GM18861 (cell line): ENCODE measurements at regions not wholly inside any gene's neighbourhood (a gene's known extent, or its start where the extent isn't known, plus 50 kb on each side); places are given as distances from the start of the nearest gene placed in this dataset.
"Not testable (repeated sequence)": the region's sequence is repeated elsewhere in the genome, so short reads cannot be mapped to it uniquely, and the experiment has no call there.

Experiments used
- ATAC-seq: cut with Tn5 transposase; IDR thresholded peaks from one replicate; pipeline ENCODE4 v1.9.1; 2021; ENCODE audit not compliant: unreplicated experiment

DNA sequence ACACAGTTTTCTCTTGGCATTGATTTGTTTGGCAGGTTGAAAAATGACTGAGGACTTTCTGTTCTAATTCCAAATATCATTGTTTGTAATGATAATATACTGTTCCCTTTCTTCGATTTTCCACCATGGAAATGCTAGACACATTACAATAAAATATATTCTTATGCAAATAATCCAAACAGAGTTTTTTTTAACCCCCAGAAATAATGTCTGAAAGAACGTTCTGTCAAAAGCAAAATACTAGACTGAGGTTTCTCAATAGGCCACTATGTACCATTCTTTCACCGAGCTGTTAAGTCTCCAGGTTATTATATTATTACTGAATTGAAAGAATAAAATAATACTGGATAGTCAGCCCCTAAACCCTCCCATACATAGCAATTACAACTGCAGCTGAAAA lies 312.5 kb downstream of the ZIC3 start:
- no peak for ATAC-seq

DNA sequence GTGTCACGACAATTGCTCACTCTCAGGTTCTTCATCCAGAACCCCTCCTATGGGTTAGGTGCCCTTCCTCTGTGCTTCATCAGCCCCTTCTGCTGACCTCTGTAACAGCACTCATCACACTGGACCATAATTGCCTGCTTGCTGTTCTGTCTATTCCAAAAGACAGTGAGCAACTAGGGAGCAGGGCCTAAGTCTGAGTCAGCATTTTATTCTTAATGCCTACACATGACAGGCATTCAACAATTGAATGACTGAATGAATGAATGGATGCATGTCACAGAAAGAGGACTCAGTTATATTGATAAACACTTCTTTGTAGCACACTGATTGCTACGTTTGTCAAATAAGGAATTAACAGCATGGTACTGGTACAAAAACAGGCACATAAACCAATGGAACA lies 317.0 kb downstream of the ZIC3 start:
- no peak for ATAC-seq

DNA sequence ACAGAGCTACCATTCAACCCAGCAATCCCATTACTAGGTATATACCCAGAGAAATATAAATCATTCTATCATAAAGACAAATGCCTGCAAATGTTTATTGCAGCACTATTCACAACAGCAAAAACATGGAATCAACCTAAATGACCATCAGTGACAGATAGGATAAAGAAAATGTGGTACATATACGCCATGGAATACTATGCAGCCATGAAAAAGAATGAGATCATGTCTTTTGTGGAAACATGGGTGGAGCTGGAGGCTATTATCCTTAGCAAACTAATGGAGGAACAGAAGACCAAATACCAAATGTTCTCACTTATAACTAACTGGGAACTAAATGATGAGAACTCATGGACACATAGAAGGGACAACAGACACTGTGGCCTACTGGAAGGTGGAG lies 318.9 kb downstream of the ZIC3 start:
- ATAC-seq: not testable (repeated sequence)

DNA sequence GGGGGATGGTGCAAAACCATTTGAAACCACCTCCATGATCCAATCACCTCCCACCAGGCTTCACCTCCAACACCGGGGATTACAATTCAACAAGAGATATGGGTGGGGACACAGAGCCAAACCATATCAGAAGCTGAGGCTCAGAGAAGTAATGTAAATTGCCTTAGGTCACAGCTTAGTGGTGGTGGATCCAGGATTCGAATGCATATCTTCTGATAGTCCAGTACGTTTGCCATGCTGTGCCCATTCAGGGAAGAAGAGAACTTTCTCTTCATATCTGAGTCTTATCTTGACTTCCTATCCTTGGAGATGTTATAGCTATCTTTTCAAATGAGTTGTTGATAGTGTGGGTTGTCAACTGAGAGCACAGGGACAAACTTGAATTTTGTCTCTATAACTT lies 325.5 kb downstream of the ZIC3 start:
- ATAC-seq: no peak

DNA sequence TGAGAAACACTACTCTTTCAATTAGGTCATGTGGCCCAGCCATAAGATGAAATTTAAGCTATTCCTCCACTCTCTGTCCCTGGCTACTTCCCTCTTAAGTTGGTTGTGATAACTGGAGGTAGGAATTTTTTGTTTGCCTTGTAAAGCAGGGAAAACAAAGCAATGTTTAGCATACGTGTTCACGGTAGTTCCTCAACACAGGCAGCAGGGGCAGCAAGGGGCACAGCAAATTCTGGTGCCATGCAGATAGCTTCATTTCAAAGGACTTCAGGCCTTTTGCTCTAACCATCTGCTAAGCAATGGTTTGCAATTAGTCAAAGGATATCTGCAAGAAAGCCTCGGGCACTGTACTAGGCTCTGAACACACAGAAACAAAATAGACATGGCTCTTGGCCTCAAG lies 330.2 kb downstream of the ZIC3 start:
- ATAC-seq: no peak

DNA sequence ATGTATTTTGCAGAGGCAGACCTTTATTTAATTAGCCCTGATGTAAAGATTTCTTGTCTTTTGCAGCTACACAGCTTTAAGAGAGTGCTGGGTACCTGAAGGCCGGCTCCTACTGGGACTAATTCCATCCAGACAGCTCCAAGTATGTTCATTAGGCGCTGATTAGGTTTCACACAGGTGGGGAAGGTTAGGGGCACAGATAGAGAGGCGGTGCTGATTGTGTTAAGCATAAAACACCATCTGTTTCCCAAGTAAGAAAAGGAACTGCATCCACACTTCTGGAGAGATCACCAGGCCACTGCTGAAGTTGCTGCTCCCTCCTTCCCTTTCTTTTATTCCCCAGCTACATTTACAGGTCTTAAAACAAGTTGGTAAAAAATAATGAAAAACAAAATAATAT lies 349.5 kb downstream of the ZIC3 start:
- ATAC-seq: no peak

DNA sequence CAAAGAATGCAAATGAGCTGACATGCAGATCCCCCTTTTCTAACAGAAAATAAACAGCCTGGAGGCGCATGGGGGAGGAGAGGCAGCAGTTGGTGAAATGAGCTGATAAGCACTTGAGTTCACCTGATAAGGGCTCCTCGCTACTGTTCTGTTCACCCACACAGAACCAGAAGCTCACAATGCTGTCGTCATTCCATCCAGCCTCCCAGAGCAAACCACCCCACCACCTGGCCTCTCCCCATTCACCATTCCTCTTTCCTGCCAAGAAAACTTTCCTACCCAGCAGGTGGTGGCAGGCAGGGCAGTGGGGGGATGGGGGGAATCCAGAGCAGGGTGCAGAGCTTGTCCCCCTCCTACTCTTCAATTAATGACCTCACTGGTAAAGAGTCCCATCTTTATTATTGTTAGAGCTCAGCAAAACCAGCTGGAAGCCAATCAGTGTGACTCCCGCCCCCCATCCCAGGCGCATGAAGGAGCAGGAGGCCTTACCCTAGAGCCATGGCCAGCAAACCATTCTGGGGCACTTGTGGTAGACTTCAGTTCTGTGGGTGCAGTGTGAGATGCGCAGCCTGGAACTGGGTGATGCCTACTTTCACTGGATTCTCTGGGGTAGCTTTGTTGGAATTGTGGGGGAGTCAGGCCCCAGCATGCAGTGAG lies 350.3 kb downstream of the ZIC3 start:
- no peak for ATAC-seq

DNA sequence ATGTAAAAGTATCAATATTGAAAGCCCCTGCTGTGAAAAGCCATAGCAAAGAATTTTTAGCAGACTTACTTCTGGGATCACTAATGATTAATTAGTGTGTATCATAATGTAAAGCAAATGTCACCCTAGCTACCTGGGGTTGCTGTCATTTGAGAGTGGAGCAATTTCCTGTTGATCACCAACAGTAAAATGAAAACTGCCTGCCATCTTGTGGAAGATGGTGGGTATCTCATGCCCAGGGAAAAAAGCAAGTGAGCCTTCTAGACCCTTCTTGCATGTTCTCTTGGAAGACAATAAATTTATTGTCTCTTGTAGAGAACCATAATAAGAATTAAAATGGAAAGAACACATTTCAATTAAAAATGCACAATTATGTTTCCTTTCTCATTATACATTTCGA lies 360.2 kb downstream of the ZIC3 start:
- no peak for ATAC-seq

DNA sequence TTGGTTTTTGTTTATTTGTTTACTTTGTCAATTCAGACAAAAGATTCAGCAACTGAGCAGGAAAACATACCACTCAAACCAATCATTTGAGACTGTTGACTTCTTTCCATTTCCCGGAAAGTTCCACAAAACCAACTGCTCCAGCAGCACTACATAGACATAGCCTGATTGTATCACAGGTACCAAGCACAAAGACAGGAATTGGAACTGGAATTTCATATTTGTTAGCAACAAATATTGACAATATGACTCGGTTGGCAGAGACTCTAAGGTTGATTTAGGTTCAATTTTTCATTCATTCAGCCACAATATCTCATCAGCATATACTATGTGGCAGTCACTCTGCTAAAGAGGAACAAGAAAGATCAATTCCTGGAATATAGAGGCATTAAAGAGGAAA lies 364.0 kb downstream of the ZIC3 start:
- no peak for ATAC-seq

DNA sequence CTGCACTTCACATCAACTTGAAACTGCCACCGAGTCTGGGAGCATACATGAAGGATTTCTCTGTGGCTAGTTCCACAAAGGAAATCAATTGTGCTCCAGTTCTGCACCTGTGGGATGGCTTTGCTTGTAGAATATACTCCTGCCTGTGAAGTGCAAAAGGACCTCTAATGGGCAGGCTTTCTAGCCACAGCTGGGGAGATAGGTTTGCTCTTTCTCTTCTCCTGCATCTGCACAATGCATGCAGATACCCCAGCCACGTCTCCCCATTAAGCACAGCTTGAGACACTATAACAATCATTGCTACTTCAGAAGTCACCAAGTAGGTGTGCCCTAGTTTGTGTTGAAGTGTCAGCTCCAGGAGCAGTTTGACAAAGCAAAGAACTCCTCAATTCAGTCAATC lies 364.6 kb downstream of the ZIC3 start:
- ATAC-seq: no peak

DNA sequence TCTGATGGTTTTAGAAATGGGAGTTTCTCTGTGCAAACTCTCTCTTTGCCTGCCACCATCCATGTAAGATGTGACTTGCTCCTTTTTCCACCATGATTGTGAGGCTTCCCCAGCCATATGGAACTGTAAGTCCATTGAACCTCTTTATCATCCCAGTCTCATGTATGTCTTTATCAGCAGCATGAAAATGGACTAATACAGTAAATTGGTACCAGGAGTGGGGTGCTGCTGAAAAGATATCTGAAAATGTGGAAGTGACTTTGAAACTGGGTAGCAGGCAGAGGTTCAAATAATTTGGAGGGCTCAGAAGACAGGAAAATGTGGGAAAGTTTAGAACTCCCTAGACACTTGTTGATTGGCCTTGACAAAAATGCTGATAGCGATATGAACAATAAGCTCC lies 368.3 kb downstream of the ZIC3 start:
- ATAC-seq: not testable (repeated sequence)

DNA sequence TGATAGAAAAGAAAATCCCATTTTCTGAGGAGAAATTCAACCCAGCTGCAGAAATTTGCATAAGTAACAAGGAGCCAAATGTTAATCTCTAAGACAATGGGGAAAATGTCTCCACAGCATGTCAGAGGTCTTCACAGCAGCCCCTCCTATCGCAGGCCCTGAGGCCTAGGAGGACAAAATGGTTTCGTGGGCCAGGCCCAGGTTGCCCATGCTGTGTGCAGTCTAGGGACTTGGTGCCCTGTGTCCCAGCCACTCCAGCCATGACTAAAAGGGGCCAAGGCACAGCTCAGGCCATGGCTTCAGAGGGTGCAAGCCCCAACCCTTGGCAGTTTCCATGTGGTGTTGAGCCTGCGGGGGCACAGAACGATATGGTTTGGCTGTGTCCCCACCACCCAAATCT lies 369.0 kb downstream of the ZIC3 start:
- not testable (repeated sequence) for ATAC-seq

DNA sequence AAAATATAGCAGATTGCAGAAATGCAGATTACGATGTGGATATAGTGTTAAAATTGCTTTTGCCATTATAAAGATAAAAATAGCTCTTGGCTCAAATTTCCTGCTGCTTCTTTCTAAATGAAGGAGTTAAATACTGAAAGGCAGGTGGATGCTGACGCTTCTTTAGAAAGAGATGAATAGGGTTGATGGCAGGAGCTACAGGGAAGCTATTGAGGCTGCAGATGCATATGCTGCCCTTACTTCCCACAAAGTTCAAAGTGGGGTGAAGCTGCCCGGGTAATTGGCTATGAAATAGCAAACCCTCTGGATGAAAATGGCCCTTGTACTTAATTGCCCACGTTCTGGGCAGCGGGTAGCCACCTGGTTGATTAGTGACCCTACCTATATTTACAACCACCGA lies 379.5 kb downstream of the ZIC3 start:
- ATAC-seq: no peak

DNA sequence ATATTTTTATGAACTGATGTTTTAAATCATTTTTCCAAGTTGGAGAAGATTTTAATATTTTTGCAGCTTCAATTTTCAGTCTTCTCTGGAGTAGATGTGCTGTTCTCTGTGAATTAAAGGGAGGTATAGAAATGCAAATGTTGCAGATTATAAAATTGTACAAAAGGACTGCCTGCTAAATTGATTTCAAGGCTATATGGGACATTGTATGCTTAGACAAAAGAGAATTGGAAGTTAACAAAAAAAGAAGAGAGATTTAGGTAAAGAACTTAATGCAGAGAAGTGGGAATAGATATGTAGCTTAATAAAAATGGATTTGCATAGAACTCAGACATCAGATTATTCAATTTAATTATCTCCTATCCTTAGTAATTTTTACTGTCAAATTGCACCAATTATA lies 403.3 kb downstream of the ZIC3 start:
- ATAC-seq: no peak

DNA sequence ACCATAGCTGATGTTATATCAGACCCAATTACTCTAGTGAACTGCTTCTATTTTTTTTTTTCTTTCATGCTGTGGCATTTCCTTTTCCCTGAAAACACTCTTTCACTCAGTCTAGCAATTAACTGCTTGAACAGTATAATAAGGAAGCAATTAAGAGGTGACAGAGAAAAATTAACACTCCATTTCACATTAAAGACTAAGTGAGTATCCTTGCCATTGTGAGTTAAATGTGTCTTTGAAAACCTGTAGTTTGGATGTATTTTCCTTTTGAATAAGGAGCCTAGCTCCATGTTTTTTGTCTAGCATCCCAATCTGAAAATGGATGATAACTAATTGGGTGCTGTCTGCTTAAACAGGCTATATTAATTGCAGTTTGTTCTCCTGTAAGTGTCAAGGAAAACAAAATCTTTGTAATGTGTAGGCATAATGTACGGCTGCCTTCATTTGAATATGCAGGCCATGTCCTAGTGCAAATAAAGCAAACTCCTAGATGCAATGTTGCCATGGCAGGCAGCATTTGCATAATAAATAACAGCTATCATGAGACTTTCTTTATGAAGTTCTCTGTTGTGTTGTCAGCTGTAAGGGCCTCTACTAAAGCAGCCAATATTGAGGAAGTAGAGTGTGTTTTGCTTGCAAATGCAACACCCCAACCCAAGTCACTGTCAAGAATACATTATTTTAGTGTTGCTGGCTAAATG lies 416.7 kb downstream of the ZIC3 start:
- no peak for ATAC-seq

DNA sequence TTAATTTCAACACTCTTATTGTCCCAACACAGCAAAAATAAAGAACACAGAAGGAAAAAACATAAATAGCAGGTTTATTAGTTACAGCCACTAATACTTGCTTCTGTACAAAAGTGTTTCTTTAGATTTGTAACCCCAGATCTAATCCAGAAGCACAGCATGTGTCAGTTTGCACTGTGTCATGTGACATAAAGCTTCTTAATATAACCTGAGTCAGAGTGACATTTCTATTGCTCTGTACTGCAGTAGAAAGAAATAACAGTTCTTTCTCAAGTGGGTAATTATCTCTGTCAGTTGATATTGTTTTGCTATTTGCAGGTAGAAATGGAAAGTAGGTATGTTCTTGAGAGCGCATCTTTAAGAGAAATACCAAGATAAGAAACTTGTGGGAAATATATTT lies 422.5 kb downstream of the ZIC3 start:
- ATAC-seq: no peak

DNA sequence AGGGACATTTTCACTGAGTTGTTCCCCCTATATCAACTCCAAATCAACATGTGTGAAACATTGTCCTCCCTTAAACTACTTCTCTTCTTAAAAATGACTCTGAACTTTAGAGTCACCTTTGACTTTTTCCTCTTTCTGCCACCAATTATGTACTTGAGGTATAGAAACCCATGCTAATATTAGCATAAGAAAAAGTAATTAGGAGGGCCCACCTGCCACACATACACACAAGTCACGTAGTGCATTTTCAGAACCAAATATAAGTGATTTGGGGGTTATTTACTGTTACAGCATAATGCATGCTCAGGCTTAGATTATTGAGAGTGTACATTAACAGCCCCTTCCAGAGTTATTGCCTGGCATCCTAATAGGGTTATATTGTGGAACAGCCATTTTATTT lies 432.7 kb downstream of the ZIC3 start:
- ATAC-seq: no peak

DNA sequence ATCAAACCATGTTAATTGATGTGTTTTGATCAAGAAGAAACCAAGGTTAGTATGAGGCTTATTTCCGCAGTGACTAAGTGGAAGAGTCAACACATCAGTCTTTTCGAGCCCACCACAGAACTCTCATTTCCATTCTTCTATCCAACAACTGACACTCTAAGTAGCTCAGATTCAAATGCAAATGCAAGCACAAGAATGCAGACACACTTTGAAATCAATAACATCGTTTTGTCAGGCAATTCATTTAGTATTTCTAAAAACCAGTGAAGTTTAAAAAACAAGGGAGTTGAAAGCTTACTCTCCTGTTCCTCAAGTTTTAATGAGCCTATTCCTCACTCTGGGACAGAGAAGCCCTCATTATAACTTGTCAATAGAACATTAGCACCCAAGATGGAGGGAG lies 433.1 kb downstream of the ZIC3 start:
- ATAC-seq: no peak

DNA sequence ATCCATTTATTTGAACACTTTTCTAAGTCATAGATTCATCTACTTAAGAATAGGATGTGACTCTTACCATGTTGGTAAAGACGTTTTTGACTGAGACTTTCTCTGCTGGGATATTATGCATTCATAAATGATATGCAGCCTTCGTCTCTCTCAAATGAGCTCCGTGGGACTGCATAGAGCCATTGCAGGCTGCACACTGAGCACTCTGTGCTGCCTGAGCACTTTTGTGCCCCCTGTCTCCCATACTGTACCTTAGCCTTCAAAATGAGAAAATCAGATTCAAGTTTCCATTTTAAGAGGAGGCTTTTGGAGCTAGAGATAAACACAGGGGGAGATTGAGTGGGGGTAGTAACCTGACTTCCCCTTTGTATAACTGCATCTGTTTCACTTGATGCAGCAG lies 433.6 kb downstream of the ZIC3 start:
- ATAC-seq: no peak

DNA sequence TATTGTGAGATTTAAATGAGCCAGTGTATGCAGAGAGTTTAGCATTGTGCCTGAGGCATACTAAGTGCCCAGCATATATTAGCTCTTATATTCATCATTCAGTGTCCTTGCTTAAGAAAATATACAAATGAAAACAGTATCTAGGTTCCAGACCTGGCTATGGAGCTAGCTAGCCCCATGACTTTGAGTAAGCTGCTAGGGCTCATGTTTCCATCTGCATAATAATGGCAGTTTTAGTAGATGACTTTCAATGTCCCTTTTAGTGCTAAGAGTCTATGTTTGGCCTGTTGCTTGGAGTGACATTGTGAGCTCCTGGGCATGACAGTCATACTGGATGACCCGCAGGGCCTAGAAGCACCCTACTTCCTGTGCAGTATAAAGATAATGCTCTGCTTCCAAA lies 435.3 kb downstream of the ZIC3 start:
- no peak for ATAC-seq

DNA sequence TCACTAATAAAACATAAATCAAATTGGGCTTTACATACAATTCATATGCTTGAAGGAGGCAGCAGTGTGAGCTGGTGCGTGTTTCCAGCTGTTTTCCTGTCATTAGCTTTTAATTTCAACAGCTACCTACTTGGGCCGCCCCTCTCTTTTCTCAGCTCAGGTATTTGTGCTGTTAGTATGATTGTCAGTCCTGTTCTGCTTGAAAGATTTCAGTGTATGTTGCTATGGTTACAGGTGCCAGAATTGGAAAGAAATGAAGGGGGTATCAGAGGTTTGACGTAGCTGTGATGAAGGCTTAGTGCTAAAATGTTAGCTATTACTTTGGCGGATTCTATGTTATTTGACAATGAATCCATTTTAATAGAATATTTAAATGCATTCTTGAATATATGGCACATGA lies 440.3 kb downstream of the ZIC3 start:
- ATAC-seq: no peak

DNA sequence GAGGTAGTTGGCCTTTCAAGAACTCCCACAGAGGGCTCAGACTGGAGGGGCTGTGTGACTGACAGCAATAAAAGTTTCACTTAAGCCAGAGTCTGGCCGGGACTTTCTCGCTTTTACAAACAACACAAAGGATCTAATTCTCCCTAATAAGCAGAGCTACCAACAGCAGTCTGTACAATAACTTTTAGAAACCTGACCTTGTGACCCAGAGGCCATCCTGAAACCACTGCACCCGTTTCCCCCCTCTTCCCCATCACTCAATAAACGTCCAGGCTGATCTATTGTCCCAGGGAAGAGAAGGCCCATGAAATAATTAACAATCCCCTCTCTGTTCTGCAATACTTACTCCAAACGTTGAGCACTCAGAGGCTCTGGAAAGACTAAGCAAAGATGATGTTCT lies 442.4 kb downstream of the ZIC3 start:
- ATAC-seq: no peak

DNA sequence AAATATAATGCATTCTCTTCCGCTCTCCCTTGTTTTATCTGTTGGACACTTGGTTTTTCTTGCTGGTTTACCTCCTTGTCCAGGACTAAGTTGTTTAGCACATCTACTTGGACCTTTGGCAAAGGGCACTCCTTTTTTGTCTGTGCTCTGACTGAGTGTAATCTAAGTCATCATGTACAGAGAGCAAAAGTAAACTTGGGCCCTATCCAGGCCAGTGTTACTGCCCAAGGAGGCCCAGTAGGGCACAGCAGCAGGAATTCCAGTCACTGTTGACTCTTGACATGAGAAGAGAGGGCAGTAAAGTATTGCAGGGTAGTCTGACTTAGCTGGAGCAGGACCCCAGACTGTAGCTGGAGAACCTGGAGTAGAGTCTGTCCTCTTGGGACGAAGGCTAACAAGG lies 445.5 kb downstream of the ZIC3 start:
- no peak for ATAC-seq
